H1 (cell line): ENCODE measurements at regions not wholly inside any gene's neighbourhood (a gene's known extent, or its start where the extent isn't known, plus 50 kb on each side); places are given as distances from the start of the nearest gene placed in this dataset.

ENCODE experiments used
- CTCF ChIA-PET: fragments of 300-600 bp; sonication (Branson Sonifier 250); formaldehyde crosslinking; loops from one replicate; lab custom pipeline; 2021; ENCODE audit not compliant: partially characterized antibody; lab: Charles Lee
- POLR2A ChIA-PET: fragments of 300-600 bp; sonication (Branson Sonifier 250); formaldehyde crosslinking; loops from one replicate; lab custom pipeline; 2021; ENCODE audit warnings: inconsistent platforms; ENCODE audit not compliant: partially characterized antibody; lab: Charles Lee
- DNase-seq, 2 experiments: peaks; one replicate each; pipeline versions ENCODE4 v3.0.0 to v3.0.0-alpha.2; 2010 to 2022; ENCODE audit warnings: low spot score in 2 of 2, low read depth in 1 of 2, mixed read lengths in 1 of 2
- FAIRE-seq: peaks from 2 replicates; lab custom pipeline; 2011; peaks lifted over from hg19 to GRCh38; lab: Jason Lieb, UNC
- H2AFZ ChIP-seq: 2 replicates; pipeline ENCODE4 v1.8.1; 2012; ENCODE audit warnings: low read length, inconsistent platforms
- H2AK5ac ChIP-seq: 2 replicates; pipeline ENCODE4 v1.6.1; 2013; ENCODE audit warnings: low read depth, low read length
- H2BK120ac ChIP-seq: replicated peaks from 2 replicates; pipeline ENCODE3; 2013; ENCODE audit warnings: low read depth, low read length, inconsistent platforms
- H2BK12ac ChIP-seq: 2 replicates; pipeline ENCODE4 v1.6.1; 2013; ENCODE audit warnings: low read depth, low read length
- H2BK15ac ChIP-seq: 2 replicates; pipeline ENCODE4 v1.6.1; 2013; ENCODE audit warnings: low read length
- H2BK20ac ChIP-seq: 2 replicates; pipeline ENCODE4 v1.6.1; 2013; ENCODE audit warnings: low read length
- H2BK5ac ChIP-seq: 2 replicates; pipeline ENCODE4 v1.6.1; 2013; ENCODE audit warnings: low read depth, low read length
- H3K14ac ChIP-seq: 2 replicates; pipeline ENCODE4 v1.6.1; 2013; ENCODE audit warnings: inconsistent platforms; ENCODE audit not compliant: insufficient read length
- H3K18ac ChIP-seq: 2 replicates; pipeline ENCODE4 v1.6.1; 2013; ENCODE audit warnings: low read length; ENCODE audit errors: extremely low read depth
- H3K23ac ChIP-seq: 2 replicates; pipeline ENCODE4 v1.6.1; 2013; ENCODE audit warnings: inconsistent platforms; ENCODE audit not compliant: insufficient read length
- H3K23me2 ChIP-seq: 2 replicates; pipeline ENCODE4 v1.6.1; 2013; ENCODE audit warnings: low read depth, low read length
- H3K27ac ChIP-seq: 2 replicates; pipeline ENCODE4 v1.6.1; 2011; ENCODE audit warnings: low read depth, low read length, inconsistent platforms
- H3K27me3 ChIP-seq, 4 experiments: replicated peaks in 1 of 4; 1 replicate in 1 of 4; 2 replicates in 3 of 4; pipeline versions ENCODE4 v1.6.1 to v1.8.1; 2011 to 2013; ENCODE audit warnings: low read length in 3 of 4, mild to moderate bottlenecking in 3 of 4, inconsistent platforms in 2 of 4, mixed read lengths in 2 of 4, moderate library complexity in 1 of 4; ENCODE audit not compliant: control insufficient read depth in 3 of 4, insufficient read depth in 3 of 4; ENCODE audit errors: extremely low read depth in 1 of 4
- H3K36me3 ChIP-seq, 4 experiments: 2 replicates each; pipeline versions ENCODE4 v1.6.1 to v1.8.1; 2011 to 2013; ENCODE audit warnings: mild to moderate bottlenecking in 4 of 4, low read length in 3 of 4, moderate library complexity in 2 of 4, control low read depth in 1 of 4, inconsistent platforms in 1 of 4; ENCODE audit not compliant: insufficient read depth in 4 of 4, control insufficient read depth in 2 of 4
- H3K4ac ChIP-seq: replicated peaks from 2 replicates; pipeline ENCODE3; 2013; ENCODE audit warnings: low read length, low read depth, mixed read lengths, inconsistent platforms; ENCODE audit not compliant: insufficient read length
- H3K4me1 ChIP-seq, 4 experiments: replicated peaks in 1 of 4; 1 replicate in 1 of 4; 2 replicates in 3 of 4; pipeline versions ENCODE4 v1.6.1 to v1.8.1; 2011 to 2013; ENCODE audit warnings: low read length in 3 of 4, inconsistent platforms in 2 of 4, mixed read lengths in 1 of 4; ENCODE audit not compliant: insufficient read depth in 4 of 4, control insufficient read depth in 3 of 4
- H3K4me2 ChIP-seq, 2 experiments: 2 replicates each; pipeline versions ENCODE4 v1.6.1 to v1.8.1; 2011 to 2013; ENCODE audit warnings: low read depth in 2 of 2, low read length in 2 of 2, control low read depth in 1 of 2, inconsistent platforms in 1 of 2, mild to moderate bottlenecking in 1 of 2; ENCODE audit not compliant: insufficient read depth in 1 of 2
- H3K4me3 ChIP-seq, 4 experiments: fragments of 200-600, 300-600 bp in 1 of 4; sonication (generic), shearing (Covaris generic), sonication (Bioruptor Twin) in 1 of 4; 2 replicates each; pipeline versions ENCODE4 v1.5.1 to v1.8.1; 2011 to 2016; ENCODE audit warnings: low read length in 4 of 4, low read depth in 3 of 4, control low read depth in 2 of 4, inconsistent platforms in 2 of 4, mild to moderate bottlenecking in 2 of 4, mixed read lengths in 1 of 4, moderate library complexity in 1 of 4; ENCODE audit not compliant: insufficient read depth in 2 of 4; ENCODE audit errors: extremely low read depth in 1 of 4
- H3K56ac ChIP-seq: replicated peaks from 2 replicates; pipeline ENCODE3; 2013; ENCODE audit warnings: low read depth, mild to moderate bottlenecking, mixed read lengths, low read length, inconsistent platforms; ENCODE audit not compliant: insufficient read length
- H3K79me1 ChIP-seq: 2 replicates; pipeline ENCODE4 v1.6.1; 2013; ENCODE audit warnings: low read depth, low read length, control low read depth
- H3K79me2 ChIP-seq, 2 experiments: 2 replicates each; pipeline versions ENCODE4 v1.6.1 to v1.8.1; 2012 to 2013; ENCODE audit warnings: low read length in 2 of 2, mild to moderate bottlenecking in 2 of 2, inconsistent platforms in 1 of 2; ENCODE audit not compliant: insufficient read depth in 2 of 2, control insufficient read depth in 1 of 2
- H3K9ac ChIP-seq, 4 experiments: replicated peaks in 1 of 4; 1 replicate in 1 of 4; 2 replicates in 3 of 4; pipeline versions ENCODE4 v1.6.1 to v1.8.1; 2011 to 2013; ENCODE audit warnings: low read depth in 3 of 4, low read length in 3 of 4, control low read depth in 2 of 4, mild to moderate bottlenecking in 2 of 4, moderate library complexity in 2 of 4, inconsistent platforms in 1 of 4; ENCODE audit errors: extremely low read depth in 1 of 4
- H3K9me3 ChIP-seq, 2 experiments: 2 replicates each; pipeline versions ENCODE4 v1.6.1 to v1.8.1; 2012 to 2013; ENCODE audit warnings: mild to moderate bottlenecking in 2 of 2, moderate library complexity in 2 of 2, control low read depth in 1 of 2, inconsistent platforms in 1 of 2, low read depth in 1 of 2, low read length in 1 of 2, mixed read lengths in 1 of 2; ENCODE audit not compliant: insufficient read depth in 2 of 2
- H4K20me1 ChIP-seq, 2 experiments: replicated peaks in 1 of 2; 2 replicates each; pipeline versions ENCODE3 to v1.8.1; 2011 to 2013; ENCODE audit warnings: inconsistent platforms in 2 of 2, low read length in 2 of 2, mild to moderate bottlenecking in 1 of 2; ENCODE audit not compliant: insufficient read depth in 2 of 2, control insufficient read depth in 1 of 2
- H4K5ac ChIP-seq: 2 replicates; pipeline ENCODE4 v1.6.1; 2013; ENCODE audit warnings: low read length, low read depth, mixed read lengths, inconsistent platforms; ENCODE audit not compliant: insufficient read length
- H4K8ac ChIP-seq: 2 replicates; pipeline ENCODE4 v1.8.0; 2013; ENCODE audit warnings: mild to moderate bottlenecking, moderate library complexity, low read length, inconsistent platforms; ENCODE audit not compliant: insufficient read depth; ENCODE audit errors: extremely low read depth
- H4K91ac ChIP-seq: replicated peaks from 2 replicates; pipeline ENCODE3; 2013; ENCODE audit warnings: low read length, mixed read lengths, inconsistent platforms; ENCODE audit not compliant: insufficient read length
- CBX8 ChIP-seq: fragments of 300-800, 300-1000 bp; sonication (generic); IDR thresholded peaks from 2 replicates; pipeline ENCODE4 v1.7.1; 2016; ENCODE audit warnings: low read depth, low read length, borderline replicate concordance
- WGBS, 2 experiments: shearing (Covaris generic) in 1 of 2; methylation state at CpG; one replicate each; pipeline versions ENCODE4 v1.1.6 to v1.1.7; 2013 to 2015; ENCODE audit warnings: low lambda C conversion rate in 2 of 2, mixed read lengths in 2 of 2, inconsistent platforms in 1 of 2, low coverage in 1 of 2, missing lambda C conversion rate in 1 of 2; ENCODE audit not compliant: insufficient replicate concordance in 2 of 2, insufficient coverage in 1 of 2, insufficient read length in 1 of 2; ENCODE audit errors: extremely low coverage in 1 of 2, missing lambda C conversion rate in 1 of 2; 5-methylcytosine and 5-hydroxymethylcytosine counted together

- Histone ChIP-seq H3K79me2 (no peaks in the 10 kb centered on the region), H2BK12ac (no peak overlapping the region), H4K20me1 (no peaks in the 10 kb centered on the region), H2BK120ac (no peak overlapping the region), H3K4me2 (no peak overlapping the region), H4K91ac (no peak overlapping the region), H3K27ac (no peak overlapping the region), H2AK5ac (no peak overlapping the region), H2AFZ (no peak overlapping the region), H3K4me3 (no peak overlapping the region), H3K23ac (no peak overlapping the region), H3K9ac (no peak overlapping the region), H3K27me3 (no peaks in the 10 kb centered on the region), H2BK20ac (no peak overlapping the region), H4K8ac (no peak overlapping the region), H3K79me1 (no peaks in the 10 kb centered on the region), H3K14ac (no peak overlapping the region), H3K23me2 (no peaks in the 10 kb centered on the region), H3K36me3 (no peaks in the 10 kb centered on the region), H3K18ac (no peak overlapping the region), H3K4ac (no peak overlapping the region), H3K9me3 (no peaks in the 10 kb centered on the region), H2BK5ac (no peak overlapping the region), H2BK15ac (no peak overlapping the region), H4K5ac (no peak overlapping the region), H3K4me1 (0 out of 7 replicates have a peak, but pooled peaks cover 0 to 2% (median 0%) of the 10 kb centered on the region in 4 experiments), H3K56ac (no peak overlapping the region)
- ChIA-PET POLR2A (no interaction called here), CTCF (interaction anchor here (2.3 kb wide), 1 partner anchor 12 kb away, joined by 6 read pairs; no protein-coding TSS in a partner anchor)
- no peak for TF ChIP-seq CBX8
- WGBS, 2 experiments: 100% methylated on average over 2 of the region's 2 CpGs; no CpG with 5 or more reads in 1 of the 2 experiments
- FAIRE-seq (no peak), DNase-seq (no peak)
Observed at GRCh38 chr6:156163311-156163710, 613.9 kb upstream of the ARID1B start.
